Thyroid gland (tissue), 4 donors: ENCODE measurements at regions not wholly inside any gene's neighbourhood (a gene's known extent, or its start where the extent isn't known, plus 50 kb on each side); places are given as distances from the start of the nearest gene placed in this dataset.

ENCODE experiments used
- DNase-seq, 2 donors: peaks; one replicate each; pipeline ENCODE4 v3.0.0-alpha.2; 2019
- H3K27ac ChIP-seq, 3 donors: fragments of 200-600 bp; sonication (generic); 1 replicate in 2 of 3; 2 replicates in 1 of 3; pipeline ENCODE4 v1.5.1; 2016 to 2019; ENCODE audit warnings: mild to moderate bottlenecking in 1 of 3, moderate library complexity in 1 of 3
- H3K27me3 ChIP-seq: fragments of 200-600 bp; sonication (generic); one replicate; pipeline ENCODE4 v1.5.1; 2019
- H3K36me3 ChIP-seq, 2 donors: fragments of 200-600 bp; sonication (generic); one replicate each; pipeline ENCODE4 v1.5.1; 2016 to 2019
- H3K4me1 ChIP-seq, 2 donors: fragments of 200-600 bp; sonication (generic); one replicate each; pipeline ENCODE4 v1.5.1; 2017 to 2019
- H3K4me3 ChIP-seq, 3 donors: fragments of 200-600 bp; sonication (generic); replicated peaks in 1 of 3; 1 replicate in 2 of 3; 2 replicates in 1 of 3; pipeline ENCODE4 v1.5.1; 2016; ENCODE audit warnings: mild to moderate bottlenecking in 1 of 3
- H3K9me3 ChIP-seq: fragments of 200-600 bp; sonication (generic); one replicate; pipeline ENCODE4 v1.5.1; 2017
- POLR2A ChIP-seq, 2 donors: fragments of 450-650 bp; IDR thresholded peaks; one replicate each; pipeline ENCODE4 v1.6.1; 2017; ENCODE audit warnings: antibody characterized with exemption in 2 of 2, mild to moderate bottlenecking in 2 of 2, moderate library complexity in 1 of 2
- WGBS, 2 donors: methylation state at CpG; one replicate each; pipeline ENCODE4 v1.1.5; 2017; 5-methylcytosine and 5-hydroxymethylcytosine counted together
- intact Hi-C: fragments of 100-400 bp; cut with DNase I; formaldehyde crosslinking; loops from one replicate; pipeline ENCODE4 v1.15.1; 2023
- TF ChIP-seq, protein P1 (sequence below), 6 experiments: fragments of 200-600 bp in 3 of 6; fragments of 450-650 bp in 3 of 6; sonication (generic) in 3 of 6; IDR thresholded peaks; one replicate each; pipeline ENCODE4 v1.5.1; 2016 to 2019; ENCODE audit warnings: antibody characterized with exemption in 6 of 6, mild to moderate bottlenecking in 2 of 6, inconsistent platforms in 1 of 6, moderate library complexity in 1 of 6

DNA sequence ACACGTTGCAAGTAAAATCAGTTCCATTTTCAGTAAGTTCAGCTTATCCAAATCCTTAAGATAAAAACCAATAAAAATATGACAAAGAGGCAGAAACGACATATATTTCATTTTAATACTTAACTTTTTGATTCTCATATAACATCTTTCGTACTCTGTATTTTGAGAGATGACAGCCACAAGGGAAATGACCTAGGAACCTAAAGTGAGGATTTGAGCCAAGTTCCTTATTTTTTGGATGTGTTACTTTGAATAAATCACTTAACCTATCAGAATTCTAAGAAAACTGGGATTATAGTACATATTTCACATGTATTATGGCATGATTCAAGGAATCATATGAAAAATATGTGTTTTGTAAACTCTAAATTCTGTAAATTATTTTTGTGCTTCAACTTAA is 143.6 kb upstream of the TRPC6 start:
- 61 to 68% methylated on average over 3 of the region's 3 CpGs for WGBS, 2 donors
- no peak overlapping the region for H3K27ac ChIP-seq
- H3K4me1 ChIP-seq: no peaks in the 10 kb centered on the region
- no peak for DNase-seq
- H3K9me3 ChIP-seq: no peaks in the 10 kb centered on the region
- intact Hi-C loops: no loop called here
- TF ChIP-seq POLR2A (IDR thresholded peaks at IDR 0.05): no peak
- TF ChIP-seq, protein P1, sequence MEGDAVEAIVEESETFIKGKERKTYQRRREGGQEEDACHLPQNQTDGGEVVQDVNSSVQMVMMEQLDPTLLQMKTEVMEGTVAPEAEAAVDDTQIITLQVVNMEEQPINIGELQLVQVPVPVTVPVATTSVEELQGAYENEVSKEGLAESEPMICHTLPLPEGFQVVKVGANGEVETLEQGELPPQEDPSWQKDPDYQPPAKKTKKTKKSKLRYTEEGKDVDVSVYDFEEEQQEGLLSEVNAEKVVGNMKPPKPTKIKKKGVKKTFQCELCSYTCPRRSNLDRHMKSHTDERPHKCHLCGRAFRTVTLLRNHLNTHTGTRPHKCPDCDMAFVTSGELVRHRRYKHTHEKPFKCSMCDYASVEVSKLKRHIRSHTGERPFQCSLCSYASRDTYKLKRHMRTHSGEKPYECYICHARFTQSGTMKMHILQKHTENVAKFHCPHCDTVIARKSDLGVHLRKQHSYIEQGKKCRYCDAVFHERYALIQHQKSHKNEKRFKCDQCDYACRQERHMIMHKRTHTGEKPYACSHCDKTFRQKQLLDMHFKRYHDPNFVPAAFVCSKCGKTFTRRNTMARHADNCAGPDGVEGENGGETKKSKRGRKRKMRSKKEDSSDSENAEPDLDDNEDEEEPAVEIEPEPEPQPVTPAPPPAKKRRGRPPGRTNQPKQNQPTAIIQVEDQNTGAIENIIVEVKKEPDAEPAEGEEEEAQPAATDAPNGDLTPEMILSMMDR (IDR thresholded peaks at IDR 0.05): no peak
- no peak overlapping the region for H3K4me3 ChIP-seq
- no peaks in the 10 kb centered on the region for H3K36me3 ChIP-seq
- no peaks in the 10 kb centered on the region for H3K27me3 ChIP-seq

GRCh38 chr11:101726988-101727387 is 143.2 kb upstream of the TRPC6 start:
- no peak overlapping the region for H3K4me3 ChIP-seq
- no peaks in the 10 kb centered on the region for H3K9me3 ChIP-seq
- intact Hi-C loops: no loop called here
- TF ChIP-seq, protein P1 (IDR thresholded peaks at IDR 0.05): no peak
- no peak for TF ChIP-seq POLR2A (IDR thresholded peaks at IDR 0.05)
- H3K4me1 ChIP-seq: no peaks in the 10 kb centered on the region
- H3K36me3 ChIP-seq: no peaks in the 10 kb centered on the region
- 30 to 35% methylated on average over 1 of the region's 1 CpG for WGBS, 2 donors
- H3K27me3 ChIP-seq: no peaks in the 10 kb centered on the region
- H3K27ac ChIP-seq: no peak overlapping the region
- no peak for DNase-seq

- no peaks in the 10 kb centered on the region for H3K27me3 ChIP-seq
- no peak overlapping the region for H3K27ac ChIP-seq
- no peaks in the 10 kb centered on the region for H3K4me1 ChIP-seq
- H3K36me3 ChIP-seq: no peaks in the 10 kb centered on the region
- TF ChIP-seq POLR2A (IDR thresholded peaks at IDR 0.05): no peak
- TF ChIP-seq, protein P1 (IDR thresholded peaks at IDR 0.05): no peak
- intact Hi-C loops: no loop called here
- 84 to 90% methylated on average over 1 of the region's 1 CpG for WGBS, 2 donors
- DNase-seq: no peak
- H3K9me3 ChIP-seq: no peaks in the 10 kb centered on the region
- no peak overlapping the region for H3K4me3 ChIP-seq
Observed at GRCh38 chr11:101723371-101723770, 139.6 kb upstream of the TRPC6 start.

DNA sequence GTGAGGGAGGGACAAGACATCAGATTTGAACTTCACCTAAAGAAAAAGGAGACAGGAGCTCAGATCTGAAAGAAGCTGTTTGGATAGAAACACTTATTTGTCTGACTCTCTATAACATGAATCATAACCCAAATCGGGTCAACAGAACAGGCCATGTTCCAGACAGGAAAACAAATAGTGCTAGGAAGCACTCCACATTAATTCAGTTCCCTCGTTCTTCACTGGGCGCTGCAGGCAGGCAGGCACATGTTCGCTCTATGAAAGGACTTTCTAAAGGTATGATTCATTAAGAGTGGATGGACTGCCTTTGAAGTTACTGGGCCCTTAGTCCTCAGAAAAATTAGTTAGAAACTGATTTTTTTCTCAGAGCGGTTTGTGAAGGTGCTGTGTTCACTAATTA is 137.5 kb upstream of the TRPC6 start:
- Histone ChIP-seq H3K27me3 (no peaks in the 10 kb centered on the region), H3K36me3 (no peaks in the 10 kb centered on the region), H3K9me3 (no peaks in the 10 kb centered on the region), H3K27ac (no peak overlapping the region), H3K4me3 (no peak overlapping the region), H3K4me1 (no peaks in the 10 kb centered on the region)
- no peak for DNase-seq
- WGBS, 2 donors: 80 to 83% methylated on average over 5 of the region's 5 CpGs
- intact Hi-C loops: no loop called here
- no peak for TF ChIP-seq POLR2A (IDR thresholded peaks at IDR 0.05)
- TF ChIP-seq, protein P1 (IDR thresholded peaks at IDR 0.05): no peak

DNA sequence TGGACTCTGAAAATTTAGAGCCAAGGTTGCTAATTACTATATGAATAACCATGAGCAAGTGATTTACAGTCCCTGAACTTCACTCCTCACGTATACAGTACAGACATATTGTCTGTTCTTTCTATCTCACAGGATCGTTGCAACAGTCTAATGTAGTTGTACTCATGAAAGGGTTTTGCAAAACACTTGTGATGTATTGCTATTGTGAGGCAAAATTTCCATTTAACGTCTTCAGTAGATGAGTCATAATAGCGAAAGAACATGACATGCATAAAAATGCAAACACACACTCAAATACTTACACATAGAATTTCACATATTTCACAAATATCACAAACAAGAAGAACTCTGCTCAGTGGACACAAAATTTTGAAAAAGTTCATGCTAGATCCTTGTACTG is 134.6 kb upstream of the TRPC6 start:
- no peak for DNase-seq
- intact Hi-C loops: no loop called here
- 87 to 92% methylated on average over 4 of the region's 4 CpGs for WGBS, 2 donors
- Histone ChIP-seq H3K27ac (no peak overlapping the region), H3K4me3 (no peak overlapping the region), H3K4me1 (no peaks in the 10 kb centered on the region), H3K9me3 (no peaks in the 10 kb centered on the region), H3K36me3 (no peaks in the 10 kb centered on the region), H3K27me3 (no peaks in the 10 kb centered on the region)
- TF ChIP-seq, protein P1 (IDR thresholded peaks at IDR 0.05): no peak
- no peak for TF ChIP-seq POLR2A (IDR thresholded peaks at IDR 0.05)
